Uterus (tissue), 2 donors: ENCODE measurements at regions not wholly inside any gene's neighbourhood (a gene's known extent, or its start where the extent isn't known, plus 50 kb on each side); places are given as distances from the start of the nearest gene placed in this dataset.

Source experiments
- CTCF ChIP-seq, 4 experiments: fragments of 200-600 bp in 2 of 4; fragments of 450-650 bp in 2 of 4; sonication (generic) in 2 of 4; IDR thresholded peaks; one replicate each; pipeline ENCODE4 v1.5.1; 2016 to 2019; ENCODE audit warnings: antibody characterized with exemption in 4 of 4, mild to moderate bottlenecking in 2 of 4, moderate library complexity in 1 of 4
- POLR2A ChIP-seq, 2 donors: fragments of 450-650 bp; IDR thresholded peaks; one replicate each; pipeline ENCODE4 v1.6.1; 2016; ENCODE audit warnings: antibody characterized with exemption in 2 of 2, mild to moderate bottlenecking in 1 of 2, moderate library complexity in 1 of 2

GRCh38 chr4:22190855-22191254 lies 242.3 kb upstream of the KCNIP4 start:
- TF ChIP-seq CTCF (IDR thresholded peaks at IDR 0.05) = no peak
- no peak for TF ChIP-seq POLR2A (IDR thresholded peaks at IDR 0.05)
